ENCODE measurements at regions not wholly inside any gene's neighbourhood (a gene's known extent, or its start where the extent isn't known, plus 50 kb on each side); places are given as distances from the start of the nearest gene placed in this dataset.
"Not testable (repeated sequence)": the region's sequence is repeated elsewhere in the genome, so short reads cannot be mapped to it uniquely, and the experiment has no call there.

DNA sequence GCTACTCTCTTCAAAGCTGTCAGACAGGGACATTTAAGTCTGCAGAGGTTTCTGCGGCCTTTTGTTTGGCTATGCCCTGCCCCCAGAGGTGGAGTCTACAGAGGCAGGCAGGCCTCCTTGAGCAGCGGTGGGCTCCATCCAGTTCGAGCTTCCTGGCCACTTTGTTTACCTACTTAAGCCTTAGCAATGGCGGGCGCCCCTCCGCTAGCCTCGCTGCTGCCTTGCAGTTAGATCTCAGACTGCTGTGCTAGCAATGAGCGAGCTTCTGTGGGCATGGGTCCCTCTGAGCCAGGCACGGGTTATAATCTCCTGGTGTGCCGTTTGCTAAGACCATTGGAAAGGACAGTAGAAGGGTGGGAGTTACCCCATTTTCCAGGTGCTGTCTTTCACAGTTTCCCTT, 924.9 kb upstream of the C9orf72 start:
- H2AFZ ChIP-seq (ENCODE audit: low read depth, low read length); POLR2A ChIA-PET; H3K9me1 ChIP-seq (replicated peaks; ENCODE audit: control insufficient read depth, extremely low read depth, insufficient read depth, low read length); intact Hi-C loops (cut with micrococcal nuclease); DNase-seq (ENCODE audit: low read depth, low spot score); BruUV-seq (replicated peaks); dilution Hi-C loops (cut with MboI; ENCODE audit: extremely low pct_ligation_motif_present, low sequenced_read_pairs); H3K4me1 ChIP-seq (ENCODE audit: control insufficient read depth, extremely low read depth, insufficient read depth, low read length); H3K79me2 ChIP-seq (ENCODE audit: control insufficient read depth, insufficient read depth, low read length); H3K9ac ChIP-seq (replicated peaks; ENCODE audit: extremely low read depth, insufficient read depth, low read length); H3K4me2 ChIP-seq (ENCODE audit: insufficient read depth, low read length); H4K20me1 ChIP-seq (replicated peaks; ENCODE audit: control insufficient read depth, extremely low read depth, insufficient read depth, low read length); H3K9me3 ChIP-seq (replicated peaks; ENCODE audit: control insufficient read depth, insufficient read depth, low read length); FAIRE-seq; H3K27ac ChIP-seq (ENCODE audit: insufficient read depth, low read depth, low read length); CTCF ChIA-PET; H3K36me3 ChIP-seq (ENCODE audit: control insufficient read depth in 2 of 2, extremely low read depth in 1 of 2, insufficient read depth in 2 of 2, low read length in 2 of 2); H3K4me3 ChIP-seq (replicated peaks in 1 of 3; ENCODE audit: insufficient read depth in 1 of 3, low read depth in 1 of 3, low read length in 3 of 3); H3K27me3 ChIP-seq (ENCODE audit: control insufficient read depth in 2 of 2, insufficient read depth in 2 of 2, low read length in 2 of 2): not testable (repeated sequence)

GRCh38 chr9:28502189-28502588, 928.9 kb upstream of the C9orf72 start:
- no peaks in the 10 kb centered on the region for H3K79me2 ChIP-seq (ENCODE audit: control insufficient read depth, insufficient read depth, low read length)
- peaks cover 2% of the 10 kb centered on the region for H3K9me3 ChIP-seq (replicated peaks; ENCODE audit: control insufficient read depth, insufficient read depth, low read length)
- ChIA-PET POLR2A (no interaction called here), CTCF (no interaction called here)
- dilution Hi-C loops (cut with MboI; ENCODE audit: extremely low pct_ligation_motif_present, low sequenced_read_pairs): no loop called here
- no peak for TF ChIP-seq FOS (IDR thresholded peaks at IDR 0.05; ENCODE audit: borderline replicate concordance, insufficient read depth, low read length)
- TF ChIP-seq JUN (IDR thresholded peaks at IDR 0.05; ENCODE audit: borderline replicate concordance, insufficient read depth, insufficient read length, low read depth): no peak
- no peak for TF ChIP-seq POLR2AphosphoS5 (IDR thresholded peaks at IDR 0.05; ENCODE audit: insufficient read depth, low read depth, low read length)
- TF ChIP-seq CTCF (IDR thresholded peaks at IDR 0.05; ENCODE audit: extremely low read depth in 1 of 2, insufficient read depth in 1 of 2, low read depth in 1 of 2, low read length in 2 of 2): no peak
- FAIRE-seq: no peak
- no peaks in the 10 kb centered on the region for H3K9me1 ChIP-seq (replicated peaks; ENCODE audit: control insufficient read depth, extremely low read depth, insufficient read depth, low read length)
- no peaks in the 10 kb centered on the region for H3K27me3 ChIP-seq (ENCODE audit: control insufficient read depth in 2 of 2, insufficient read depth in 2 of 2, low read length in 2 of 2)
- H2AFZ ChIP-seq (ENCODE audit: low read depth, low read length): no peak overlapping the region
- no peak overlapping the region for H3K4me3 ChIP-seq (replicated peaks in 1 of 3; ENCODE audit: insufficient read depth in 1 of 3, low read depth in 1 of 3, low read length in 3 of 3)
- H4K20me1 ChIP-seq (replicated peaks; ENCODE audit: control insufficient read depth, extremely low read depth, insufficient read depth, low read length): no peaks in the 10 kb centered on the region
- H3K36me3 ChIP-seq (ENCODE audit: control insufficient read depth in 2 of 2, extremely low read depth in 1 of 2, insufficient read depth in 2 of 2, low read length in 2 of 2): no peaks in the 10 kb centered on the region
- no peak overlapping the region for H3K27ac ChIP-seq (ENCODE audit: insufficient read depth, low read depth, low read length)
- no TSS peak for BruUV-seq (replicated peaks)
- intact Hi-C loops (cut with micrococcal nuclease): loop anchor here (10.0 kb wide), 1 partner anchor 813 kb away; no protein-coding TSS in a partner anchor
- no peak overlapping the region for H3K4me2 ChIP-seq (ENCODE audit: insufficient read depth, low read length)
- no peak overlapping the region for H3K9ac ChIP-seq (replicated peaks; ENCODE audit: extremely low read depth, insufficient read depth, low read length)
- DNase-seq (ENCODE audit: low read depth, low spot score): no peak
- H3K4me1 ChIP-seq (ENCODE audit: control insufficient read depth, extremely low read depth, insufficient read depth, low read length): no peaks in the 10 kb centered on the region
